HCT116 (cell line): ENCODE measurements at regions not wholly inside any gene's neighbourhood (a gene's known extent, or its start where the extent isn't known, plus 50 kb on each side); places are given as distances from the start of the nearest gene placed in this dataset.

ENCODE experiments used
- ATAC-seq: fragments of 200-7000 bp; cut with Tn5 transposase; 2 replicates; pipeline ENCODE4 v1.9.1; 2020; ENCODE audit warnings: mild to moderate bottlenecking, moderate library complexity
- BruUV-seq: library from RNA; stranded (reverse); fragments of 400-500 nt; replicated peaks from 2 replicates; lab custom pipeline; 2021; lab: Mats Ljungman, UMichigan
- CTCF ChIA-PET: fragments of 300-600 bp; sonication (Branson Sonifier 250); formaldehyde crosslinking; loops from one replicate; lab custom pipeline; 2021; ENCODE audit warnings: antibody characterized with exemption; lab: Charles Lee
- POLR2A ChIA-PET: fragments of 300-600, 350-600 bp; sonication (Branson Sonifier 250); formaldehyde crosslinking; loops from one replicate; lab custom pipeline; 2021; ENCODE audit warnings: antibody characterized with exemption; lab: Charles Lee
- RAD21 ChIA-PET, 2 experiments: fragments of 300-600 bp; sonication (Branson Sonifier 250); formaldehyde crosslinking; loops; one replicate each; lab custom pipeline; 2023; ENCODE audit warnings: low total read pairs in 2 of 2; ENCODE audit not compliant: uncharacterized antibody in 2 of 2, unreplicated experiment in 2 of 2, low non-redundant PET in 1 of 2; lab: Charles Lee
- DNase-seq: peaks from one replicate; pipeline ENCODE4 v3.0.0-alpha.2; 2010; ENCODE audit warnings: low read depth, low spot score
- H2AFZ ChIP-seq: fragments of 200-600 bp; shearing (Covaris generic), sonication (generic); 2 replicates; pipeline ENCODE4 v1.6.1; 2017; ENCODE audit warnings: low read depth, mixed run types, mixed read lengths, antibody characterized with exemption, low read length; ENCODE audit not compliant: poor library complexity, severe bottlenecking
- H3K27ac ChIP-seq: 2 replicates; pipeline ENCODE4 v1.5.1; 2012; ENCODE audit warnings: low read depth, low read length
- H3K27me3 ChIP-seq: fragments of 200-600 bp; sonication (generic); 2 replicates; pipeline ENCODE4 v1.6.1; 2016; ENCODE audit warnings: mixed run types, low read length, mixed read lengths; ENCODE audit not compliant: insufficient read depth
- H3K36me3 ChIP-seq, 2 experiments: fragments of 200-500 bp in 1 of 2; fragments of 200-600 bp in 1 of 2; sonication (Bioruptor generic) in 1 of 2; sonication (generic) in 1 of 2; 2 replicates each; pipeline versions ENCODE4 v1.5.1 to v1.6.1; 2014 to 2016; ENCODE audit warnings: low read length in 2 of 2, inconsistent platforms in 1 of 2, mixed read lengths in 1 of 2, mixed run types in 1 of 2; ENCODE audit not compliant: insufficient read depth in 2 of 2, control insufficient read depth in 1 of 2
- H3K4me1 ChIP-seq, 2 experiments: fragments of 200-600 bp in 1 of 2; sonication (generic) in 1 of 2; 2 replicates each; pipeline versions ENCODE4 v1.5.1 to v1.6.1; 2012 to 2017; ENCODE audit warnings: low read length in 2 of 2, inconsistent platforms in 1 of 2, mild to moderate bottlenecking in 1 of 2, mixed read lengths in 1 of 2, mixed run types in 1 of 2, moderate library complexity in 1 of 2; ENCODE audit not compliant: insufficient read depth in 2 of 2, control insufficient read depth in 1 of 2
- H3K4me2 ChIP-seq: fragments of 200-600 bp; sonication (generic); 2 replicates; pipeline ENCODE4 v1.6.1; 2017; ENCODE audit warnings: mixed run types, low read length, mixed read lengths
- H3K4me3 ChIP-seq, 2 experiments: fragments of 200-600 bp in 1 of 2; sonication (generic) in 1 of 2; replicated peaks in 1 of 2; 2 replicates each; pipeline ENCODE4 v1.5.1; 2011 to 2016; ENCODE audit warnings: low read length in 2 of 2, control low read depth in 1 of 2, low read depth in 1 of 2, mild to moderate bottlenecking in 1 of 2, mixed read lengths in 1 of 2, mixed run types in 1 of 2
- H3K79me2 ChIP-seq: fragments of 200-600 bp; sonication (generic); 2 replicates; pipeline ENCODE4 v1.6.1; 2017; ENCODE audit warnings: mild to moderate bottlenecking, mixed run types, low read length, moderate library complexity, mixed read lengths; ENCODE audit not compliant: insufficient read depth
- H3K9ac ChIP-seq: fragments of 200-600 bp; sonication (generic); 2 replicates; pipeline ENCODE4 v1.6.1; 2016; ENCODE audit warnings: low read length, mixed read lengths
- H3K9me2 ChIP-seq: fragments of 200-600 bp; sonication (generic), shearing (Covaris generic); 2 replicates; pipeline ENCODE4 v1.6.1; 2017; ENCODE audit warnings: mixed run types, mild to moderate bottlenecking, moderate library complexity; ENCODE audit not compliant: insufficient read depth
- H3K9me3 ChIP-seq, 2 experiments: fragments of 200-500 bp in 1 of 2; fragments of 200-600 bp in 1 of 2; sonication (Bioruptor generic) in 1 of 2; sonication (generic) in 1 of 2; 2 replicates each; pipeline ENCODE4 v1.6.1; 2014 to 2017; ENCODE audit warnings: low read length in 2 of 2, mixed read lengths in 2 of 2, inconsistent platforms in 1 of 2, low read depth in 1 of 2, mild to moderate bottlenecking in 1 of 2, mixed run types in 1 of 2, moderate library complexity in 1 of 2; ENCODE audit not compliant: control insufficient read depth in 1 of 2, insufficient read depth in 1 of 2
- H4K20me1 ChIP-seq: fragments of 200-600 bp; sonication (generic), shearing (Covaris generic); 2 replicates; pipeline ENCODE4 v1.6.1; 2017; ENCODE audit warnings: mixed run types, mild to moderate bottlenecking, moderate library complexity; ENCODE audit not compliant: insufficient read depth
- CBX3 ChIP-seq: IDR thresholded peaks from 2 replicates; pipeline ENCODE4 v1.6.1; 2012; ENCODE audit warnings: low read depth
- CEBPB ChIP-seq: IDR thresholded peaks from 2 replicates; pipeline ENCODE4 v1.6.1; 2012; ENCODE audit warnings: low read depth
- ELF1 ChIP-seq: IDR thresholded peaks from 2 replicates; pipeline ENCODE4 v1.6.1; 2012; ENCODE audit warnings: low read depth, borderline replicate concordance
- EZH2phosphoT487 ChIP-seq: fragments of 200-600 bp; IDR thresholded peaks from 2 replicates; pipeline ENCODE4 v1.6.1; 2018; ENCODE audit warnings: antibody characterized with exemption, borderline replicate concordance
- FOSL1 ChIP-seq: IDR thresholded peaks from 2 replicates; pipeline ENCODE4 v1.6.1; 2012; ENCODE audit warnings: low read depth
- POLR2AphosphoS5 ChIP-seq: IDR thresholded peaks from 2 replicates; pipeline ENCODE4 v1.6.1; 2011; ENCODE audit warnings: mild to moderate bottlenecking, low read depth, low read length, moderate library complexity
- SIN3A ChIP-seq: IDR thresholded peaks from 2 replicates; pipeline ENCODE4 v1.6.1; 2012; ENCODE audit warnings: low read depth
- ZNF274 ChIP-seq: fragments of 200-500 bp; sonication (Bioruptor generic); IDR thresholded peaks from 2 replicates; pipeline ENCODE4 v1.6.1; 2014; ENCODE audit warnings: mild to moderate bottlenecking, low read depth, low read length, inconsistent platforms
- intact Hi-C: fragments of 100-400 bp; cut with micrococcal nuclease; formaldehyde crosslinking; loops from 2 replicates; pipeline ENCODE4 v1.10.0; 2022

DNA sequence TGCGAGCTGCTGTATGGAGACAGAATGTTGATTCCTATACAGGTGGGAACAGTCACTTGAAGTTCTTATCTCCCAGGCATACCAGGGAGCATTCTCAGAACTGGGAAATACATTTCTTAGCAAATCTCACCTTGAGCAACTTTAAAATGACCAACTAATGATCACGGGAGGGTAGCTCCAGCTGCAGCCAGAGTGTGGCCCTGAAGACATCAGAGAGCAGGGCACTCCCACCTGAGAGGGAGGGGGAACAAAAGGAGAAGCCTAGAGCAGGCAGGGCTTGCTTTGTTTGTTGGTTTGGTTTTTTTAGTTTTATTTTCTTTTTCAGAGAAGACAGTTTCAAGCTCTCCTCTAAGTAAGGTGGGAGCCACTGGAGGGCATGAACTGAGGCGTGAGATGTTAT lies 101.1 kb downstream of the OTX2 start:
- no peak overlapping the region for H3K4me2 ChIP-seq

DNA sequence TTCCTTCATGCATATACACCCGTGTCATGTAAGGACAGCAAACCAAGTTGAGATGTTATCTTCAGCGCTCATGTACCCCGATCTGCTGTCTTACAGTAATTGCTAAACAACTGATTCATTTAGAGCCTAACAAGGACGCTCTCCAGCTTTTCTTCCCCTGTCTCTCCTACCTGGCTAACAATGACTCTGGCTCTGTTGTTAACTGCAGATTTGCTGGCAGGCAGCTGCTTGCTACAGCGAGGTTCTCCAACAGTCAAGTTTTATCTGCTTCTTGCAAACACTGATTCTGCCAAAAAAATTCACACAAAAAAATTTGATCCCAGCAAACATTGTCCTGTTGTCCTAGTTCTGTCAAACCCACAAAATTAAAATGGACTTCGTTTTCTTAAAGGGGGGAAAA lies 101.6 kb downstream of the OTX2 start:
- Histone ChIP-seq H3K9me3 (no peaks in the 10 kb centered on the region), H3K27ac (no peak overlapping the region), H3K9ac (no peak overlapping the region), H2AFZ (no peak overlapping the region), H3K4me3 (no peak overlapping the region), H3K9me2 (no peaks in the 10 kb centered on the region), H3K79me2 (no peaks in the 10 kb centered on the region), H4K20me1 (no peaks in the 10 kb centered on the region), H3K36me3 (no peaks in the 10 kb centered on the region), H3K4me1 (no peaks in the 10 kb centered on the region), H3K4me2 (no peak overlapping the region), H3K27me3 (peaks cover 43% of the 10 kb centered on the region)
- CTCF ChIA-PET, result no interaction called here
- TF ChIP-seq FOSL1 (no peak), ZNF274 (no peak), POLR2AphosphoS5 (no peak), CBX3 (no peak), CEBPB (no peak), ELF1 (no peak)
- no TSS peak for BruUV-seq
- POLR2A ChIA-PET, result no interaction called here
- intact Hi-C loops, result no loop called here
- DNase-seq (no peak), ATAC-seq (no peak)
- RAD21 ChIA-PET, result no interaction called here

More for the DNA sequence above, 101.1 kb downstream of the OTX2 start:
- no peak overlapping the region for H3K9ac ChIP-seq
- ChIA-PET POLR2A (no interaction called here), RAD21 (no interaction called here), CTCF (no interaction called here)
- H3K36me3 ChIP-seq, result no peaks in the 10 kb centered on the region
- H3K79me2 ChIP-seq, result no peaks in the 10 kb centered on the region
- ATAC-seq (no peak), DNase-seq (no peak)
- H3K9me3 ChIP-seq, result no peaks in the 10 kb centered on the region
- intact Hi-C loops, result no loop called here
- no peaks in the 10 kb centered on the region for H4K20me1 ChIP-seq
- H3K9me2 ChIP-seq, result no peaks in the 10 kb centered on the region
- TF ChIP-seq EZH2phosphoT487 (no peak), SIN3A (no peak), ZNF274 (no peak)
- peaks cover 43% of the 10 kb centered on the region for H3K27me3 ChIP-seq
- no peaks in the 10 kb centered on the region for H3K4me1 ChIP-seq
- H2AFZ ChIP-seq, result no peak overlapping the region
- no peak overlapping the region for H3K4me3 ChIP-seq
- no TSS peak for BruUV-seq
- no peak overlapping the region for H3K27ac ChIP-seq
